EH (cell line): ENCODE measurements at regions not wholly inside any gene's neighbourhood (a gene's known extent, or its start where the extent isn't known, plus 50 kb on each side); places are given as distances from the start of the nearest gene placed in this dataset.
"Not testable (repeated sequence)": the region's sequence is repeated elsewhere in the genome, so short reads cannot be mapped to it uniquely, and the experiment has no call there.

Experiments
- DNase-seq: peaks from one replicate; pipeline ENCODE4 v3.0.0-alpha.2; 2015; ENCODE audit warnings: low read depth

DNA sequence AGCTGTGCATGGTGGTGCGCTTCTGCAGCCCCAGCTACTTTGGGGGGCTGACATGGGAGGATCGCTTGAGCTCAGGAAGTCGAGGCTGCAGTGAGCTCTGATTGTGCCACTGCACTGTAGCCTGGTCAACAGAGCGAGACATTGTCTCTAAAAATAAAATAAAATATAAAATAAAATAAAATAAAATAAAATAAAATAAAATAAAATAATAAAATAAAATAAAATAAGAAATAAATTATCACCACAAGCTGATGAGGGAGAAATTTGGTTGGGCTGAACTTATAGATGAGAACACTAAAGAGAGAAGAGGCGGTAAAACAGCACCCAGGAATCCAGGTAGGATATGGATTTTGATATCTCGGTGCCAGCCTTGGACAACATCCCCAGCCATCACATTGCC, 933.7 kb downstream of the NLGN4X start:
- DNase-seq: no peak

DNA sequence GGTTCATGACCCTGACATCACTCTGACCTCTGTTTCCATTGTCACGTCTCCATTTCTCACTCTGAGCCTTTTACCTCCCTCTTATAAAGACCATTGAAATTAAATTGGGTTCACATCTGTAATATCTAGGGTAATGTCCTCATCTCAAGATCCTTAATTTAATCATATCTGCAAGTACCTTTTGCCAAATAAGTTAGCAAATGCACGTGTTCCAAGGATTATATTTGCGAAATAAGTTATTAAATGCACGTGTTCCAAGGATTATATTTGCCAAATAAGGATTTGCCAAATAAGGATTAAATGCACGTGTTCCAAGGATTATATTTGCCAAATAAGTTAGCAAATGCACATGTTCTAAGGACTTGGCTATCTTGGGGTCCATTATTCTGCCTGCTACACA, 938.0 kb downstream of the NLGN4X start:
- no peak for DNase-seq

- DNase-seq: not testable (repeated sequence)
These were observed 938.7 kb downstream of the NLGN4X start for GRCh38 chrX:5289949-5290348.

GRCh38 chrX:5278908-5279307, 949.8 kb downstream of the NLGN4X start:
- no peak for DNase-seq

GRCh38 chrX:5265324-5265850, 963.3 kb downstream of the NLGN4X start:
- DNase-seq: no peak

DNA sequence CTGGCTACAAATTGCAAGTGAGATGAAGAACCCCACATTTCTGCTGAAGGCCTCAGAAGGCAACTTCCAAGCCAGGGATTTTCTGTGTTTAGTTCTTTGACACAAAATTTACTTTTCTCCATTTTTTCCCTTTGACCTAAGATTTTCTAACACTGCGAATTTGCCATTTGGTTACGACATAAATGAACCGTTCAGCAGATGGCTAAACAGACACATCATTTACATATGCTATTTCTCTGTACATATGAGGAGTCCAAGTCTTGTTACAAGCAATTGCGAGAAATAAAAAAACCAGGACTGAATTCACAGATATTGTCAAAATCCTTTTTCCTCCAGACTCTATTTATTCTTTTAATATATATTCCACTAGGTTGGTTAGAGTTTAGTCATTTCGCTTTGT, 978.6 kb downstream of the NLGN4X start:
- no peak for DNase-seq

- no peak for DNase-seq
These were observed 986.4 kb downstream of the NLGN4X start for GRCh38 chrX:5242091-5242790.

DNA sequence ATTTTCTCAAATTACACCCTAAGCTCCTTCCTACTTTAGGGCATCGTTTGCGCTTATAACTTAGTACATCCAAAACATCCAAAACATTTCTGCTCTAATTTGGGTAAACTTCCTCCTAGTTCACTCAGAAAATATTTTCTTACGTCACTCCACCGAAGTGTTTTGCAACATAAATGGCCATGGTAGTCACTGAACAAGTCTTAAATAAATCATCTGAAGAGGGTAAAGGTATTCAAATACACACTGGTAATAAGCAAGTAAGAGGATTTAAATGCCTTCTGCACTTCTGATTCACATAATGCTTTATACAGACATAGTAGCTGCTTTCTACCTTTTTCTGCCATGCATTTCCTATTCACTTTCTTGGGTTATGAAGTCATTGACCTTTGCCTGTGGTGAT, 991.9 kb downstream of the NLGN4X start:
- DNase-seq: no peak

- DNase-seq: no peak
These were observed 992.6 kb downstream of the NLGN4X start for GRCh38 chrX:5236096-5236495.

GRCh38 chrX:5233830-5234229, 994.8 kb downstream of the NLGN4X start:
- DNase-seq: no peak

DNA sequence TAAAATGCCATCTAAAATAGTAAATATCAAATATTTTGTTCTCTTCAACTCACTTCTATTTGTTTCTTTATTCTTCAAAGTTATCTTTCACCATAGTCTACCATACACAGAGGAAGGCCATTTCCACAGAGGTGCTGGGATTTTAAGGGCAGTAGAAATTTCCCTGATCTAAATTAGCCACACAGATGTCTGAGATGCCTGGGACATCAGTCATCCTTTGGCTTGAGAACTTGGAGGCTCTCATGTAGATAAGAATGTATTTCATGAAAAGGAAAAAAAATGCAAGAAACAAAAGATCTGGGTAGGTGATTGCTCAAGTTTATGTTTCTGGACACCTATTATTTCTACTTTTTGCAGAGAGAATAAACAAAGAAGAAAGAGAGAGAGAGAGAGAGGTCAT, 1008.2 kb downstream of the NLGN4X start:
- no peak for DNase-seq

DNA sequence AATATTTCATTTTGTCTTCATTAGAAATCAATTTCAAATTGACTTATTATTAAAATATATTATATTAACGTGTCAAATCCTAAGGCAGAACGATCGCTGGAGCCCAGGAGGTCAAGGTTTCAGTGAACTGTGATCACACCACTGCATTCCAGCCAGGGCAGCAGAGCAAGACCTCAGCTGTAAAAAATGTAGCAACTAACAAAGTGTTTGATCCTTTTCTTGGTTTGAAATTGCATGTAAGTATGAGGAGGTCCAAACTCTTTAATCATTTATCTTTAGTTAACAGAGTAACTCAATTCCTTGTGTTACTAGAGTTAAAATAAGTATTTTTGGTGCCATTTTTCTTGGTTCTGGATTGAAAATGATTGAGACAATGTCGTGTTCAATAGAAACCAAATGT, 1033.9 kb downstream of the NLGN4X start:
- DNase-seq: no peak

DNA sequence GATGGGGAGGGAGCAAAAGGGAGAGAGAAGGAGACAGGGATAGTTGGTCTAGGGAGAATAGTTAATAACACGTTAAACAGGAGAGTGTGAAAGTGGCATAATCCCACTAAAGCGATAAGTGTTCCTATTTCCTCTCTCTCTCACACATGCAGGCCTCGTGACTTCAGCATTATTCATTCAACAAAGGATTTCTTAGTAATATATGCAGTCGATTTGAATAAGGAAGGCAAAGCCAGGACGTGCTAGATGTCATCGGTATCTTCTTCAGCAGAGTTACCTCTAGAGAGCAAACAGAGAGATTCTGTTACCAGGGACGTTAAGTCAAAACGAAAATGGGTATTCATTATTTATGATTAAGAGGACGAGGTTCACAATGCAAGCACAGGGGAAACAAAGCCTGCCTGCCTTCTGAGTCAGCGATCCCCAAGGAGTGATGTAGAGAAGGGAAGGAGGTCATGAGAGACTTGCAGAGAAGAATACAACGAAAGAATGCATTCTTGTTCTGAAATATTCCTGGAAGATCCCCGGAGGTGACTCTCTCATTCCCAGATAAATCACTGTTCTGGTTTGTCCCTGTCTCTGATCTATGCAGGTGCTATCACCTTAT, 1048.4 kb downstream of the NLGN4X start:
- DNase-seq: no peak

- no peak for DNase-seq
These were observed 1051.9 kb downstream of the NLGN4X start for GRCh38 chrX:5176766-5177165.

DNA sequence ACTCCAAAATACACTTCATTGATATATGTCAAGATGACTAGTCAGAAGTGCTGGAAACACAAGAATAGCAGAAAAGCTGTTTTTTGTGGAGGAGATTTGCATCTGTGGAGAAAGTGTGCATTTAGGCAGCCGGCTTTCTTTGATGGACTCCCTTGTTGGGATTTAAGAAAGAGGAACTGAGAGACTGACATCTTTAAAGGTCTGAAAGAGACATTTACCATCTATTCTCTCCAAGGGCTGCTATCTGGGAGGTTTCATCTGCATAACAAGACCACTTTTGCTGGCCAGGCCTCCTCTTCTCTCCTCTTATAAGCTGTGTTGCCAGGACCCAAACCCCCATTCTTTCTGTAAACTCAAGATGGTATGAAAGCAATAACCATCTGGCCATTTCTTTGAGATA, 1065.0 kb downstream of the NLGN4X start:
- no peak for DNase-seq

DNA sequence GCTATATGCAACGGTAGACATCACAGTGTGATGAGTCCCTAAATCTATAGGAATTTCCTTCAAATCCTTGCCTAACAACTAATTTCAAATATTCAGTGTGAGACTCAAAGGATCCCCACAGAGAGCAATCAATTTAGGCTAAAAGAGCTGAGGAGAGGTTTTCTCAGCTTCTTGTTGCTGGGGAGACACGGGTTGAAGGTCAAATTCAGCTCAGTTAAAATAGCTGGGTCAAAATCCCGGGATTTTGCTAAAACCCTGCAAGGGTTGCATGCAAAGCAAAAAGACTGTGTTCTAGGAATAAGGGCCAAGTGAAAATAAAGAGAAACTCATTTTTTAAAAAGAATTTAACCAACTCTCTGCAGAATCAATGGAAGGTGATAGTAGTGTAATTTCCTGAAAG, 1073.4 kb downstream of the NLGN4X start:
- DNase-seq: no peak

DNA sequence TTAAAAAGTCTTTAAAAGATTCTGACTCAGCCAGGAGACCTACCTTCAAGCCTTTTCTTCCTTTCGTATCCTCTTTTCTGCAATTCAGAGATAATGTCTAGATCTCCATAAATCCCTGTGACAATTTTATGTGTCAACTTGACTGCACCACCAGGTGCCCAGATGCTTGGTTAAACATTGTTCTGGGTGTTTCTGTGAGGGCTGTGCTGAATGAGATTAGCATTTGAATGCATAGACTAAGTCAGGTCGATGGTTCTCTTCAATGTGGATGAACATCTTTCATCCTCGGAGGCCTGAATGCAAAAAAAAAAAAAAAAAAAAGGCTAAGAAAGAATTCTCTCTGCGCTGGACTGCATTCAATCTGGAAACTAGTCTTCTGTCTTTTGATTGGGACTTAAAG, 1082.7 kb downstream of the NLGN4X start:
- DNase-seq: no peak

- DNase-seq: no peak
These were observed 1086.0 kb downstream of the NLGN4X start for GRCh38 chrX:5142644-5143043.

DNA sequence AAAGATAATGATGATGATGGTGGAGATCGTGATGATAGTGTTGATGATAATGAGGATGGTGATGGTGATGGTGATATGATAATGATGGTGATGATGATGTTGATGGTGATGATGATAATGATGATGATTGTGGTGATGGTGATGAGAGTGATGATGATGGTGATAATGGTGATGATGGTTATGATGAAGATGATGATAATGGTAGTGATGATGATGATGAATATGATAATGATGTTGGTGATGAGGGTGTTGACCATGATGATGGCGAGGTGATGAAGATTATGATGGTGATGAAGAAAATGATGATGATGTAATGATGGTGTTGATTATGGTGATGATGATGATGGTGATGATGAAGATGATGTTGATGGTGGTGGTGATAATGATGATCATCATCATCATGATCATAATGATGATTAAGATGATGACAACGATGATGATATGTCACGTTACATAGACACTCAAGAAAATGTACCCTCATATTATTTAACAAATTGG, 1106.4 kb downstream of the NLGN4X start:
- DNase-seq: no peak

DNA sequence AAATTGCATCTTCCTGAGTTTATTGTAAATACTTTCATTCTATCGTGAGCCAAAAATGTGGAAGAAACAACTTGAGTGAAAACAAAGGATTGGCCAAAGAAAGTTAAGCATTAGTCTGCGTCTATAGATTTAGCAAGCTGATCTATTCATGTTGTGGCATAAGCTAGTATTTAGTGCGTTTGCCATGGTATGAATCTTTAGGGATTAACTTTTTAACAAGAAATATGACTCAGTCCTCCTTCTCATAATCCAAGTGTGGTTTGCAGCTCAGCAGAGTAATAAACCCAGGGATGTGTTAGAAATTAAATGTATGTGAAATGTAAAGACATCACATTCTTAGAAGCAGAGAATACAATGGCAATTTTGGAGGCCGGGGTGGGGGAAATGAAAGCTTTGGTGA, 1110.9 kb downstream of the NLGN4X start:
- no peak for DNase-seq

- DNase-seq: no peak
These were observed 1115.5 kb downstream of the NLGN4X start for GRCh38 chrX:5113128-5113527.

- DNase-seq: no peak
These were observed 1128.7 kb downstream of the NLGN4X start for GRCh38 chrX:5100004-5100403.

DNA sequence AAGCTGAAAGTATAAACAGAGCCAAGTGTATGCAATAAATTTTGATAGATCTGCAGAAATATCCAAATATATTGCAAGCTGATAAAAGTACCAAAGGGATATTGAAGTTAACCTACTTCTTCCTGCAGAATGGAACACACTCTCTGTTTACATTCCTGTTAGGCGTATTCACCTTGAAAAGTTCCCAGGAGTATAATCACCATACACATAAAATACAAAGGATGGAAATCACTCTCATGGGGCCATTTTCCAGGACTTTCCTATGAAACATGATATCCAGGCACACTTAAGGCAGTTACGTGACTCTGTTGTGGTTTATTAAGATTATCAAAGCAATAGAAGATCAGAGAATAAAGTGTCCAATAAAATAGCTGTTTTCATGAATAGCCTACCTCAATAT, 1142.3 kb downstream of the NLGN4X start:
- DNase-seq: no peak

- no peak for DNase-seq
These were observed 1144.4 kb downstream of the NLGN4X start for GRCh38 chrX:5084279-5084678.
